GM23338 (cell line): ENCODE measurements at regions not wholly inside any gene's neighbourhood (a gene's known extent, or its start where the extent isn't known, plus 50 kb on each side); places are given as distances from the start of the nearest gene placed in this dataset.

Source experiments
- ATAC-seq: fragments of 200-7000 bp; cut with Tn5 transposase; 3 replicates; pipeline ENCODE4 v1.9.1; 2020
- DNase-seq: peaks from one replicate; pipeline ENCODE4 v3.0.0-alpha.2; 2015; ENCODE audit warnings: low spot score
- H2AFZ ChIP-seq: fragments of 200-600 bp; sonication (generic); 2 replicates; pipeline ENCODE4 v1.8.0; 2016; ENCODE audit warnings: antibody characterized with exemption, mild to moderate bottlenecking, moderate library complexity
- H3F3A ChIP-seq: fragments of 200-600 bp; sonication (generic); replicated peaks from 2 replicates; pipeline ENCODE4 v1.8.0; 2017; ENCODE audit warnings: antibody characterized with exemption, mixed run types, low read depth
- H3K27ac ChIP-seq: fragments of 200-600 bp; sonication (generic); 2 replicates; pipeline ENCODE4 v1.6.1; 2016; ENCODE audit warnings: low read depth
- H3K27me3 ChIP-seq: fragments of 200-600 bp; sonication (generic); 2 replicates; pipeline ENCODE4 v1.8.0; 2016; ENCODE audit warnings: mild to moderate bottlenecking, mixed run types, moderate library complexity; ENCODE audit not compliant: insufficient read depth
- H3K36me3 ChIP-seq: fragments of 200-600 bp; sonication (generic); 2 replicates; pipeline ENCODE4 v1.8.0; 2016; ENCODE audit warnings: mild to moderate bottlenecking; ENCODE audit not compliant: insufficient read depth
- H3K4me1 ChIP-seq: fragments of 200-600 bp; sonication (generic); 2 replicates; pipeline ENCODE4 v1.8.0; 2016; ENCODE audit warnings: mild to moderate bottlenecking, moderate library complexity; ENCODE audit not compliant: insufficient read depth
- H3K4me2 ChIP-seq: fragments of 200-600 bp; sonication (generic); 2 replicates; pipeline ENCODE4 v1.7.1; 2017; ENCODE audit warnings: mixed run types
- H3K4me3 ChIP-seq: fragments of 200-600 bp; sonication (generic); 2 replicates; pipeline ENCODE4 v1.6.1; 2016; ENCODE audit warnings: mixed run types
- H3K79me2 ChIP-seq: fragments of 200-600 bp; sonication (generic); replicated peaks from 2 replicates; pipeline ENCODE4 v1.8.0; 2017; ENCODE audit warnings: mild to moderate bottlenecking; ENCODE audit not compliant: insufficient read depth
- H3K9me2 ChIP-seq: fragments of 200-600 bp; sonication (generic); 2 replicates; pipeline ENCODE4 v1.8.0; 2017; ENCODE audit not compliant: insufficient read depth
- H4K20me1 ChIP-seq: fragments of 200-600 bp; sonication (generic); replicated peaks from 2 replicates; pipeline ENCODE4 v1.8.0; 2017; ENCODE audit warnings: mild to moderate bottlenecking; ENCODE audit not compliant: insufficient read depth
- H3K27ac Mint-ChIP-seq: 2 replicates; pipeline ENCODE4 v1.8.0; 2020; ENCODE audit warnings: inconsistent platforms, mild to moderate bottlenecking, moderate library complexity, mixed read lengths
- H3K27me3 Mint-ChIP-seq: 3 replicates; pipeline ENCODE4 v1.8.0; 2022; ENCODE audit warnings: low read depth, mild to moderate bottlenecking, moderate library complexity, mixed read lengths, inconsistent platforms; ENCODE audit not compliant: insufficient read depth, poor library complexity
- H3K36me3 Mint-ChIP-seq: 3 replicates; pipeline ENCODE4 v1.8.0; 2021; ENCODE audit warnings: low read depth, mild to moderate bottlenecking, inconsistent platforms, moderate library complexity, mixed read lengths
- H3K4me1 Mint-ChIP-seq: 3 replicates; pipeline ENCODE4 v1.8.0; 2020; ENCODE audit warnings: mild to moderate bottlenecking, inconsistent platforms, mixed read lengths
- H3K4me3 Mint-ChIP-seq: 3 replicates; pipeline ENCODE4 v1.8.0; 2021; ENCODE audit warnings: moderate library complexity, mild to moderate bottlenecking, inconsistent platforms, mixed read lengths
- H3K9me3 Mint-ChIP-seq: 3 replicates; pipeline ENCODE4 v1.8.0; 2020; ENCODE audit warnings: moderate library complexity, mild to moderate bottlenecking, inconsistent platforms, mixed read lengths
- CREB1 ChIP-seq: fragments of 250-450 bp; sonication (Bioruptor Pico); IDR thresholded peaks from 2 replicates; pipeline ENCODE4 v1.5.0; 2020; ENCODE audit warnings: low read depth, mild to moderate bottlenecking, moderate library complexity
- EZH2 ChIP-seq: fragments of 200-600 bp; sonication (generic); IDR thresholded peaks from one replicate; pipeline ENCODE4 v1.8.0; 2017; ENCODE audit warnings: antibody characterized with exemption, mild to moderate bottlenecking, low read depth; ENCODE audit not compliant: unreplicated experiment
- EZH2phosphoT487 ChIP-seq: fragments of 200-600 bp; sonication (generic); IDR thresholded peaks from one replicate; pipeline ENCODE4 v1.8.1; 2018; ENCODE audit warnings: antibody characterized with exemption; ENCODE audit not compliant: unreplicated experiment
- JUNB ChIP-seq: IDR thresholded peaks from one replicate; pipeline ENCODE4 v1.6.1; 2016; ENCODE audit warnings: antibody characterized with exemption; ENCODE audit not compliant: unreplicated experiment
- NANOG ChIP-seq: IDR thresholded peaks from 2 replicates; pipeline ENCODE4 v1.6.1; 2016; ENCODE audit warnings: antibody characterized with exemption, borderline replicate concordance
- POLR2AphosphoS5 ChIP-seq: IDR thresholded peaks from 2 replicates; pipeline ENCODE4 v1.6.1; 2016; ENCODE audit warnings: antibody characterized with exemption, low read depth
- STAT1 ChIP-seq: IDR thresholded peaks from one replicate; pipeline ENCODE4 v1.6.1; 2016; ENCODE audit warnings: antibody characterized with exemption; ENCODE audit not compliant: unreplicated experiment
- ZNF114 ChIP-seq: fragments of 250-450 bp; sonication (Bioruptor Pico); IDR thresholded peaks from 2 replicates; pipeline ENCODE4 v1.5.0; 2020; ENCODE audit warnings: mild to moderate bottlenecking, moderate library complexity
- ZNF331 ChIP-seq: fragments of 250-450 bp; sonication (Bioruptor Pico); IDR thresholded peaks from 2 replicates; pipeline ENCODE4 v1.5.0; 2020; ENCODE audit warnings: low read depth, mild to moderate bottlenecking, moderate library complexity
- TF ChIP-seq, protein P1 (sequence below): IDR thresholded peaks from one replicate; pipeline ENCODE4 v1.6.1; 2018; ENCODE audit warnings: antibody characterized with exemption; ENCODE audit not compliant: unreplicated experiment
- TF ChIP-seq, protein P2 (sequence below), 2 experiments: fragments of 200-600 bp in 1 of 2; sonication (generic) in 1 of 2; conservative IDR thresholded peaks; 2 replicates each; pipeline versions ENCODE4 v1.5.1 to v1.6.1; 2016 to 2017; ENCODE audit warnings: antibody characterized with exemption in 2 of 2, low read depth in 2 of 2, mild to moderate bottlenecking in 2 of 2, moderate library complexity in 1 of 2
- TF ChIP-seq, protein P3 (sequence below): IDR thresholded peaks from 2 replicates; pipeline ENCODE4 v1.6.1; 2016; ENCODE audit warnings: antibody characterized with exemption

DNA sequence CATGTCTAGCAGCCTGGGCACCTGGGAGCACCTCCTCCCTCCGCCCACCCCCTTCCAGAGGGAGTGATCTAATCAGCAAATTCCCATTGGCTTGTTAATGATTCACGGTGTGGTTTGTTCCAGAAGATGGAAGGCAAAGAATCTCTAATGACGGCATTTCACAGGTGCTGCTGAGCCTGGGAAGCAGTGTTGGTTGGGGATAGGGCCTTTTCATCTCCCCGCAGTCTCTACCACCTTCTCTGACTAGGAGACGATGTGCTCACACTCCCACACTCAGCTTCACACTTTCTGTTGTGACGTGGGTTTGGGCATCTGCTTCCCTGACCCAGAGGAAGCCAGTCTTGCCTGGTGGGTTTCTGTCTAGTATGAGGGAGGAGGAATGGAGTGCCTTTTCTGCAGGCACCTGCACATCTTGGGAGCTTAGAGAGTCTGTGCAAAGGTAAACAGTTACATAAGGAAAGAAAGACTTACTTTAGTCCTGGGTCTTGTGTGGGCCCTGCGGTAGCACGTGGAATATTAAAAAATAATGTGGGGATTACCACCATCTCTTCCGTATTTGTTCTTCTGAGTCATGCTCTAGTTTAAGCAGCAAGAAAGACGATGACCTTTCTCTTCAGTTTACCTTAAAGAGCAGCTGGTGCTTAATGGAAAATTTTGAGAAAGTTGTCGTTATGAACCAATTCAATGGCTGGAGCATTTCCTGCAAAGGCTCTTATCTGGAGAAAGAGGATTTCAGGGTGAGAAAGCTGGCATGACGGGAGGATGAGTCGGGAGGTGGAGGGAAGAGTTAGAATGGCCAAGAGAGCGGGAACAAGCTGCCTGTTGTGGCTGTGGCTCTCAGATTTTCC, 70.6 kb upstream of the ARHGAP5 start:
- H4K20me1 ChIP-seq, result no peaks in the 10 kb centered on the region
- H3K4me1 ChIP-seq, result 0 out of 2 replicates have a peak, but pooled peaks cover 7% of the 10 kb centered on the region
- H2AFZ ChIP-seq, result peak overlapping the region; percentile 91
- ATAC-seq, result no peak; the same call in 2 of the 3 replicates
- Mint-ChIP-seq H3K9me3 (no peaks in the 10 kb centered on the region; the same call in 2 of the 3 replicates), H3K36me3 (no peaks in the 10 kb centered on the region), H3K27ac (no peak overlapping the region; the same call in 1 of the 2 replicates), H3K27me3 (no peaks in the 10 kb centered on the region), H3K4me1 (peaks cover 15% of the 10 kb centered on the region), H3K4me3 (no peak overlapping the region)
- no peak overlapping the region for H3K4me2 ChIP-seq
- H3K9me2 ChIP-seq, result peaks cover 16% of the 10 kb centered on the region; the same call in 1 of the 2 replicates
- TF ChIP-seq, protein P1, sequence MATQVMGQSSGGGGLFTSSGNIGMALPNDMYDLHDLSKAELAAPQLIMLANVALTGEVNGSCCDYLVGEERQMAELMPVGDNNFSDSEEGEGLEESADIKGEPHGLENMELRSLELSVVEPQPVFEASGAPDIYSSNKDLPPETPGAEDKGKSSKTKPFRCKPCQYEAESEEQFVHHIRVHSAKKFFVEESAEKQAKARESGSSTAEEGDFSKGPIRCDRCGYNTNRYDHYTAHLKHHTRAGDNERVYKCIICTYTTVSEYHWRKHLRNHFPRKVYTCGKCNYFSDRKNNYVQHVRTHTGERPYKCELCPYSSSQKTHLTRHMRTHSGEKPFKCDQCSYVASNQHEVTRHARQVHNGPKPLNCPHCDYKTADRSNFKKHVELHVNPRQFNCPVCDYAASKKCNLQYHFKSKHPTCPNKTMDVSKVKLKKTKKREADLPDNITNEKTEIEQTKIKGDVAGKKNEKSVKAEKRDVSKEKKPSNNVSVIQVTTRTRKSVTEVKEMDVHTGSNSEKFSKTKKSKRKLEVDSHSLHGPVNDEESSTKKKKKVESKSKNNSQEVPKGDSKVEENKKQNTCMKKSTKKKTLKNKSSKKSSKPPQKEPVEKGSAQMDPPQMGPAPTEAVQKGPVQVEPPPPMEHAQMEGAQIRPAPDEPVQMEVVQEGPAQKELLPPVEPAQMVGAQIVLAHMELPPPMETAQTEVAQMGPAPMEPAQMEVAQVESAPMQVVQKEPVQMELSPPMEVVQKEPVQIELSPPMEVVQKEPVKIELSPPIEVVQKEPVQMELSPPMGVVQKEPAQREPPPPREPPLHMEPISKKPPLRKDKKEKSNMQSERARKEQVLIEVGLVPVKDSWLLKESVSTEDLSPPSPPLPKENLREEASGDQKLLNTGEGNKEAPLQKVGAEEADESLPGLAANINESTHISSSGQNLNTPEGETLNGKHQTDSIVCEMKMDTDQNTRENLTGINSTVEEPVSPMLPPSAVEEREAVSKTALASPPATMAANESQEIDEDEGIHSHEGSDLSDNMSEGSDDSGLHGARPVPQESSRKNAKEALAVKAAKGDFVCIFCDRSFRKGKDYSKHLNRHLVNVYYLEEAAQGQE, result no peak
- no peak overlapping the region for H3K27ac ChIP-seq
- no peaks in the 10 kb centered on the region for H3F3A ChIP-seq
- H3K79me2 ChIP-seq, result no peaks in the 10 kb centered on the region
- no peaks in the 10 kb centered on the region for H3K27me3 ChIP-seq
- DNase-seq, result no peak
- H3K36me3 ChIP-seq, result no peaks in the 10 kb centered on the region
- no peak overlapping the region for H3K4me3 ChIP-seq

DNA sequence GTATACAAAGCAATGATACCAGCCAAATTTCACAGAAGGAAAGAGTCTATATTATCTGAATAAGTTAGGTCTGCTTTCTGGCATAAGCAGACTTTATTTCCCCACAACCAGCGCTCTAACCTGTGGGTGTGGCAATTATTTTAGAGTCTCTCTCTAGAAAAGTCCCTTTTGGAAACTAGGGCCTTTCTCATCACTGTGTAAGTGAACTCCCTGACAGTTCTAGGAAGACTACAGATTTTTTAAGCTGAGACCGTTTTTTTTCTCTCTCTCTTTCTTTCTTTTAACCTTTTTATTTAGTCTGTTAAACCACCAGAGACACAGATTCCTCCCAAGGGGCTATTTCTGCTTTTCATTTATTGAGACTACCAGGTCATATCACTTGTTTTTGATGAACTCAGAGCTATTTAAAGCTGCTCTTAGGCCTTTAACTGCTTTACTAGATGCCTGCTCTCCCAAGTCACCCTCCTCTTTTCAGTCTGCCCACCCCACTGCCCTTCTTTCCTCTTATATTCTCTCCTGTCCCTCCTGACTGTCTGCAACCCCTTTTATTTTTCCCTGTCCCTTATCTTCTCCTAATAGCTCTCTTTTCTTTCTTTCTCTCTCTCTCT, 69.2 kb upstream of the ARHGAP5 start:
- Mint-ChIP-seq H3K36me3 (no peaks in the 10 kb centered on the region), H3K27me3 (peaks cover under 1% of the 10 kb centered on the region), H3K27ac (no peak overlapping the region), H3K9me3 (no peaks in the 10 kb centered on the region; the same call in 2 of the 3 replicates), H3K4me3 (no peak overlapping the region), H3K4me1 (peaks cover 15% of the 10 kb centered on the region)
- Histone ChIP-seq H2AFZ (no peak overlapping the region), H3K9me2 (peaks cover 15% of the 10 kb centered on the region; the same call in 1 of the 2 replicates), H3K4me3 (no peak overlapping the region), H3K79me2 (no peaks in the 10 kb centered on the region), H3K36me3 (no peaks in the 10 kb centered on the region), H3F3A (no peaks in the 10 kb centered on the region), H4K20me1 (no peaks in the 10 kb centered on the region), H3K4me1 (0 out of 2 replicates have a peak, but pooled peaks cover 7% of the 10 kb centered on the region), H3K27ac (no peak overlapping the region), H3K4me2 (no peak overlapping the region), H3K27me3 (no peaks in the 10 kb centered on the region)
- DNase-seq (no peak), ATAC-seq (no peak)
- TF ChIP-seq, protein P2, sequence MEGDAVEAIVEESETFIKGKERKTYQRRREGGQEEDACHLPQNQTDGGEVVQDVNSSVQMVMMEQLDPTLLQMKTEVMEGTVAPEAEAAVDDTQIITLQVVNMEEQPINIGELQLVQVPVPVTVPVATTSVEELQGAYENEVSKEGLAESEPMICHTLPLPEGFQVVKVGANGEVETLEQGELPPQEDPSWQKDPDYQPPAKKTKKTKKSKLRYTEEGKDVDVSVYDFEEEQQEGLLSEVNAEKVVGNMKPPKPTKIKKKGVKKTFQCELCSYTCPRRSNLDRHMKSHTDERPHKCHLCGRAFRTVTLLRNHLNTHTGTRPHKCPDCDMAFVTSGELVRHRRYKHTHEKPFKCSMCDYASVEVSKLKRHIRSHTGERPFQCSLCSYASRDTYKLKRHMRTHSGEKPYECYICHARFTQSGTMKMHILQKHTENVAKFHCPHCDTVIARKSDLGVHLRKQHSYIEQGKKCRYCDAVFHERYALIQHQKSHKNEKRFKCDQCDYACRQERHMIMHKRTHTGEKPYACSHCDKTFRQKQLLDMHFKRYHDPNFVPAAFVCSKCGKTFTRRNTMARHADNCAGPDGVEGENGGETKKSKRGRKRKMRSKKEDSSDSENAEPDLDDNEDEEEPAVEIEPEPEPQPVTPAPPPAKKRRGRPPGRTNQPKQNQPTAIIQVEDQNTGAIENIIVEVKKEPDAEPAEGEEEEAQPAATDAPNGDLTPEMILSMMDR (conservative IDR thresholded peaks at IDR 0.05; ENCODE audit: low read depth in 2 of 2), result no peak
- TF ChIP-seq STAT1 (no peak), ZNF114 (CRISPR knock-in tag) (no peak), CREB1 (CRISPR knock-in tag) (no peak), EZH2phosphoT487 (no peak), EZH2 (no peak), POLR2AphosphoS5 (no peak), NANOG (no peak), ZNF331 (CRISPR knock-in tag) (no peak), JUNB (no peak)
- TF ChIP-seq, protein P3, sequence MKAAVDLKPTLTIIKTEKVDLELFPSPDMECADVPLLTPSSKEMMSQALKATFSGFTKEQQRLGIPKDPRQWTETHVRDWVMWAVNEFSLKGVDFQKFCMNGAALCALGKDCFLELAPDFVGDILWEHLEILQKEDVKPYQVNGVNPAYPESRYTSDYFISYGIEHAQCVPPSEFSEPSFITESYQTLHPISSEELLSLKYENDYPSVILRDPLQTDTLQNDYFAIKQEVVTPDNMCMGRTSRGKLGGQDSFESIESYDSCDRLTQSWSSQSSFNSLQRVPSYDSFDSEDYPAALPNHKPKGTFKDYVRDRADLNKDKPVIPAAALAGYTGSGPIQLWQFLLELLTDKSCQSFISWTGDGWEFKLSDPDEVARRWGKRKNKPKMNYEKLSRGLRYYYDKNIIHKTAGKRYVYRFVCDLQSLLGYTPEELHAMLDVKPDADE, result no peak
- TF ChIP-seq, protein P1, result no peak
